Esophagus (tissue), 2 donors: ENCODE measurements at regions not wholly inside any gene's neighbourhood (a gene's known extent, or its start where the extent isn't known, plus 50 kb on each side); places are given as distances from the start of the nearest gene placed in this dataset.
A peak's percentile ranks its signal among the peaks of the same experiment; 100 is the strongest.

ENCODE experiments used
- H3K27ac ChIP-seq, 2 donors: one replicate each; pipeline ENCODE4 v1.5.1; 2013; ENCODE audit warnings: low read depth in 2 of 2, mild to moderate bottlenecking in 2 of 2, inconsistent platforms in 1 of 2, low read length in 1 of 2, moderate library complexity in 1 of 2
- H3K27me3 ChIP-seq, 2 donors: one replicate each; pipeline ENCODE4 v1.6.1; 2013; ENCODE audit warnings: low read length in 2 of 2, control low read depth in 1 of 2, mild to moderate bottlenecking in 1 of 2; ENCODE audit not compliant: insufficient read depth in 2 of 2, control insufficient read depth in 1 of 2
- H3K36me3 ChIP-seq, 2 donors: one replicate each; pipeline ENCODE4 v1.6.1; 2013; ENCODE audit warnings: low read length in 1 of 2; ENCODE audit not compliant: control insufficient read depth in 2 of 2, insufficient read depth in 2 of 2
- H3K4me1 ChIP-seq, 2 donors: one replicate each; pipeline ENCODE4 v1.6.1; 2013; ENCODE audit warnings: low read length in 1 of 2; ENCODE audit not compliant: control insufficient read depth in 2 of 2, insufficient read depth in 2 of 2
- H3K4me3 ChIP-seq, 2 donors: one replicate each; pipeline ENCODE4 v1.5.1; 2013; ENCODE audit warnings: low read length in 2 of 2, mild to moderate bottlenecking in 2 of 2, low read depth in 1 of 2, moderate library complexity in 1 of 2
- H3K9me3 ChIP-seq, 2 donors: one replicate each; pipeline ENCODE4 v1.6.1; 2013; ENCODE audit warnings: mild to moderate bottlenecking in 2 of 2, low read depth in 1 of 2, low read length in 1 of 2, moderate library complexity in 1 of 2; ENCODE audit not compliant: control insufficient read depth in 2 of 2, insufficient read depth in 1 of 2
- WGBS, 2 donors: extraction: QIAGEN DNeasy Blood & Tissue Kit; methylation state at CpG; one replicate each; pipeline ENCODE4 v1.1.7; 2013; 5-methylcytosine and 5-hydroxymethylcytosine counted together
- donor health status: healthy with polysubstance abuse.
- donor health status: Bipolar disorder and iron deficiency.

- Histone ChIP-seq H3K27ac (no peak overlapping the region), H3K4me3 (no peak overlapping the region), H3K27me3 (no peaks in the 10 kb centered on the region), H3K4me1 (no peaks in the 10 kb centered on the region), H3K9me3 (no peaks in the 10 kb centered on the region), H3K36me3 (no peaks in the 10 kb centered on the region)
- WGBS, 2 donors = 57 to 68% methylated on average over 5 of the region's 5 CpGs
Observed at GRCh38 chr1:168918860-168919741, 187.4 kb upstream of the ATP1B1 start.

GRCh38 chr1:168920456-168921094 lies 185.9 kb upstream of the ATP1B1 start:
- Histone ChIP-seq H3K4me1 (no peaks in the 10 kb centered on the region), H3K9me3 (no peaks in the 10 kb centered on the region), H3K27ac (peak overlapping the region in 1 of 2 donors; percentile 41), H3K27me3 (no peaks in the 10 kb centered on the region), H3K4me3 (no peak overlapping the region), H3K36me3 (no peaks in the 10 kb centered on the region)
- WGBS, 2 donors = 52 to 53% methylated on average over 6 of the region's 6 CpGs

DNA sequence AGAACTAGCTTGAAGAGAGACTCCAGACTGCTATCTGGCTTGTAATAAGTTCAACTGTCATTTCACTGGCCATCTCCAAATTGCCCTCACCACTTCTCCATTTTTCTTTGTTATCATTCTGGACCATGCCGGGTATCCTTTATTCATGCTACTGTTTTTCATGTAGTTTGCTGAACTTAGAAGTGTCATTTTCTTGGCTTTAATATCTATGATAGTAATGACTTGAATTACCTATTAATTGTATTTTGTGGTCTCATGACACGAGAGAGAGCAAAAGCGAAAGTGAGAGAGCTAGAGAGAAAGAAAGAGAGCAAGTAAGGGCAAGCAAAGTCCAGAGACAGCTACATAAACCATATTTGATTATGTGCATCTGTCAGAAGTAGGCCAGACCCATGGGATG lies 184.9 kb upstream of the ATP1B1 start:
- H3K27ac ChIP-seq = no peak overlapping the region
- no peak overlapping the region for H3K4me3 ChIP-seq
- H3K27me3 ChIP-seq = no peaks in the 10 kb centered on the region
- no peaks in the 10 kb centered on the region for H3K36me3 ChIP-seq
- no peaks in the 10 kb centered on the region for H3K4me1 ChIP-seq
- H3K9me3 ChIP-seq = no peaks in the 10 kb centered on the region
- WGBS, 2 donors = 42 to 52% methylated on average over 3 of the region's 3 CpGs

- 85 to 87% methylated on average over 3 of the region's 3 CpGs for WGBS, 2 donors
- Histone ChIP-seq H3K27me3 (no peaks in the 10 kb centered on the region), H3K4me1 (no peaks in the 10 kb centered on the region), H3K9me3 (no peaks in the 10 kb centered on the region), H3K36me3 (no peaks in the 10 kb centered on the region), H3K4me3 (no peak overlapping the region), H3K27ac (no peak overlapping the region)
Observed at GRCh38 chr1:168923521-168924136, 182.9 kb upstream of the ATP1B1 start.

DNA sequence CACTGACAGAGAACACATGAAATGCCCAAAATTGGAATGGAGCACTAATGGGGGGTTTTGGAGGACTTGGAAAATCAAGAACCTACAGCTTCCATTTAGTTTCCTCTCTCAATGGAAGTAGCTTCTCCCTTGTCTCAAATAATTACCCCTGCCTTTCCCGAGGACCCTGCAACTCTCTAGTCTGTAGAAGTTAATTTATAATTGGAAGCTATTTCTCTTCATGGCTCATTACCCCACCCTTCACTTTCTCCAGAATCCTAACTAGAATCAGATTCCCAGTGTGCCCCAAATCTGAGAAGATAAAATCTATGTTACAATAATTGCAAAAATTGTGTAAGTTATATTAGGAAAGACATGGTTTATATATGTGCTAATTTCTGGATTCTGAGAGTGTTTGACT lies 181.5 kb upstream of the ATP1B1 start:
- H3K36me3 ChIP-seq = no peaks in the 10 kb centered on the region
- H3K27me3 ChIP-seq = no peaks in the 10 kb centered on the region
- no peaks in the 10 kb centered on the region for H3K9me3 ChIP-seq
- H3K27ac ChIP-seq = no peak overlapping the region
- WGBS, 2 donors = 74 to 82% methylated on average over 1 of the region's 1 CpG
- no peak overlapping the region for H3K4me3 ChIP-seq
- no peaks in the 10 kb centered on the region for H3K4me1 ChIP-seq

DNA sequence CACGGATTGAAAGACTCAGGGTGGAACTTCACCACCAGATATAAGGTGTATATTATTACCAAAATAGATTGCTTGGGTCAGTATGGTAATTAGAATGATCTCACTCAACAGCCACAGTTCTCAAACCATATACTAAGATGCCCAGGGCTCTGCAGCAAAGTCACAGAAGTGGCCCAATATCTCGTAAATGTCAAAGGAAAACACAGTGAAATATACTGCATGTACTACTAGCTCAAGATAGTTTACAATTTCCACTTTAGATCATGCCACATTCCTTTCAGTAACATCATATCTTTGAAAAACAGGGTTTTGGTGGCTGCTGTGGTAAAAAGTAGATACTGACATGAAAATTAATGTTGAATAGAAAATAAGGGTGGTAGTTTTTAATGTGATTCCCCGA lies 180.3 kb upstream of the ATP1B1 start:
- Histone ChIP-seq H3K27ac (no peak overlapping the region), H3K36me3 (no peaks in the 10 kb centered on the region), H3K27me3 (no peaks in the 10 kb centered on the region), H3K4me1 (no peaks in the 10 kb centered on the region), H3K4me3 (no peak overlapping the region), H3K9me3 (no peaks in the 10 kb centered on the region)
- 86 to 93% methylated on average over 3 of the region's 3 CpGs for WGBS, 2 donors

- H3K27ac ChIP-seq = no peak overlapping the region
- 76 to 86% methylated on average over 3 of the region's 3 CpGs for WGBS, 2 donors
- H3K4me1 ChIP-seq = no peaks in the 10 kb centered on the region
- no peaks in the 10 kb centered on the region for H3K9me3 ChIP-seq
- no peaks in the 10 kb centered on the region for H3K36me3 ChIP-seq
- H3K4me3 ChIP-seq = no peak overlapping the region
- H3K27me3 ChIP-seq = no peaks in the 10 kb centered on the region
Observed at GRCh38 chr1:168932539-168932938, 174.0 kb upstream of the ATP1B1 start.

GRCh38 chr1:168933141-168933805 lies 173.2 kb upstream of the ATP1B1 start:
- H3K36me3 ChIP-seq = no peaks in the 10 kb centered on the region
- no peaks in the 10 kb centered on the region for H3K9me3 ChIP-seq
- H3K4me3 ChIP-seq = no peak overlapping the region
- no peaks in the 10 kb centered on the region for H3K27me3 ChIP-seq
- H3K27ac ChIP-seq = no peak overlapping the region
- no peaks in the 10 kb centered on the region for H3K4me1 ChIP-seq
- WGBS, 2 donors = 83 to 88% methylated on average over 4 of the region's 4 CpGs

DNA sequence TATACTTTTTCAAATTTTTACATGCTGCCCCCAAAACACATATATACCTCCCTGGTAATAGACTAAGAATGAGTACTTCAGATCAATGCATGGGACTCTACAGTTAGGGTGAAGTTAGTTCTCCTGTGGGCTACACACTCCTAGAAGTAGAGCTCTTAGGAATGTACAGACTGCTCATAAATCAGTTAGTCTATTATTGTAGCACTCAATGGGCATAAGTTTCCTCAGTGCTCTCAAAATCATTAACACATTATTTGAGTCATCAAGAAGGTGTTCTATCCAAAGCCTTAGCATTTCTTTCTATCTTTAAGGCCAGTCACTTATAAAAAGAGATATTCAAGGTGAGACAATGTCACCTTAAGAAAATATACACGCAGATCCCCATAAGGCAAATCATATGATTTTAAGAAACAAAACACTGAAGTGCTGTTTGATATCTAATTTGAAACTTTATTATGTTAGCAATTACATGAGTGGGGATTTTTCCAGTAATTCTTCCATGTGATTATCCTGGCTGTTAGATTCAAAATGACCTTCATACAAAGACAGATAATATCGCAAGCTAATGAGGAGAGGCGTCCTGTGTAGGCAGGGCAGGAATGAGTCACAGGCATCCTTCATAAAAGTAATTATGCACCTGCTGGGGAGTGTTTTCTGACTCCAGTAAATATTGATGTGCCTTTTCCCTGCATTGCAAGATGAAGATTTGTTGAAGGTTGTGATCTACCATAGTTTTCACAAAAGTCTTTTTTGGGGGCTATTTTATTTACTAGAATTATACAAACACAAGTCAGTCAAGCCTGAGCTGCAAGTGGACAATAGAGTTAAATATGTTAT lies 167.2 kb upstream of the ATP1B1 start:
- H3K4me3 ChIP-seq = no peak overlapping the region
- no peak overlapping the region for H3K27ac ChIP-seq
- H3K36me3 ChIP-seq = no peaks in the 10 kb centered on the region
- no peaks in the 10 kb centered on the region for H3K4me1 ChIP-seq
- WGBS, 2 donors = 41 to 43% methylated on average over 3 of the region's 3 CpGs
- no peaks in the 10 kb centered on the region for H3K27me3 ChIP-seq
- H3K9me3 ChIP-seq = no peaks in the 10 kb centered on the region
